NB4 (cell line): ENCODE measurements at regions not wholly inside any gene's neighbourhood (a gene's known extent, or its start where the extent isn't known, plus 50 kb on each side); places are given as distances from the start of the nearest gene placed in this dataset.

Experiments
- MYC ChIP-seq: IDR thresholded peaks from 2 replicates; pipeline ENCODE4 v1.6.1; 2011; ENCODE audit warnings: low read depth, low read length
- POLR2A ChIP-seq: IDR thresholded peaks from 2 replicates; pipeline ENCODE4 v1.6.1; 2011; ENCODE audit warnings: mild to moderate bottlenecking; ENCODE audit not compliant: insufficient read length; ENCODE audit errors: extremely low read depth
- TF ChIP-seq, protein P1 (sequence below): IDR thresholded peaks from 2 replicates; pipeline ENCODE4 v1.6.1; 2011; ENCODE audit warnings: low read depth, low read length
- TF ChIP-seq, protein P2 (sequence below): IDR thresholded peaks from one replicate; pipeline ENCODE4 v1.5.1; 2012; ENCODE audit warnings: low read depth, low read length

DNA sequence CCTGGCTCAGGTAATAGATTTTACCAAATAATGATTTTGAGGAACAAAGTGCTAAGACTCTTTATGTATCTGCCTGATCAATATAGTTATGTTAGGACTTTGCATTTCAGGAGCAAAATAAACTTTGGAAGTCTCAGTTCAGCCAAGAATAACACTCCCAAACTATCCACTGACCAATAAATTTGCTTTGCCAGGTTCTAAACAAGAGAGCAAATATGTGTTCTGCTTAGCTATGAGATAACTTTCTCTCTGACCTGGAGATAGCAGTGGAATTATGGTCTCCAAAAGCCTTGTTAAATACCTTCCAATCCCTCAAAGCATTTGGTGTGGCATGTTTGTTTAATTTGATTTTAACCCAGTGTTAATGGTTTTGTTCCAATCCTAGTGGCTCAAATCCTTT, 1541.1 kb downstream of the FAM181B start:
- TF ChIP-seq, protein P1, sequence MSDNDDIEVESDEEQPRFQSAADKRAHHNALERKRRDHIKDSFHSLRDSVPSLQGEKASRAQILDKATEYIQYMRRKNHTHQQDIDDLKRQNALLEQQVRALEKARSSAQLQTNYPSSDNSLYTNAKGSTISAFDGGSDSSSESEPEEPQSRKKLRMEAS = no peak
- TF ChIP-seq, protein P2, sequence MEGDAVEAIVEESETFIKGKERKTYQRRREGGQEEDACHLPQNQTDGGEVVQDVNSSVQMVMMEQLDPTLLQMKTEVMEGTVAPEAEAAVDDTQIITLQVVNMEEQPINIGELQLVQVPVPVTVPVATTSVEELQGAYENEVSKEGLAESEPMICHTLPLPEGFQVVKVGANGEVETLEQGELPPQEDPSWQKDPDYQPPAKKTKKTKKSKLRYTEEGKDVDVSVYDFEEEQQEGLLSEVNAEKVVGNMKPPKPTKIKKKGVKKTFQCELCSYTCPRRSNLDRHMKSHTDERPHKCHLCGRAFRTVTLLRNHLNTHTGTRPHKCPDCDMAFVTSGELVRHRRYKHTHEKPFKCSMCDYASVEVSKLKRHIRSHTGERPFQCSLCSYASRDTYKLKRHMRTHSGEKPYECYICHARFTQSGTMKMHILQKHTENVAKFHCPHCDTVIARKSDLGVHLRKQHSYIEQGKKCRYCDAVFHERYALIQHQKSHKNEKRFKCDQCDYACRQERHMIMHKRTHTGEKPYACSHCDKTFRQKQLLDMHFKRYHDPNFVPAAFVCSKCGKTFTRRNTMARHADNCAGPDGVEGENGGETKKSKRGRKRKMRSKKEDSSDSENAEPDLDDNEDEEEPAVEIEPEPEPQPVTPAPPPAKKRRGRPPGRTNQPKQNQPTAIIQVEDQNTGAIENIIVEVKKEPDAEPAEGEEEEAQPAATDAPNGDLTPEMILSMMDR = no peak
- no peak for TF ChIP-seq POLR2A
- no peak for TF ChIP-seq MYC
